GM18508 (cell line): ENCODE measurements at regions not wholly inside any gene's neighbourhood (a gene's known extent, or its start where the extent isn't known, plus 50 kb on each side); places are given as distances from the start of the nearest gene placed in this dataset.

Source experiments
- ATAC-seq: cut with Tn5 transposase; IDR thresholded peaks from one replicate; pipeline ENCODE4 v1.9.1; 2021; ENCODE audit warnings: moderate number of reproducible peaks; ENCODE audit not compliant: insufficient read depth, unreplicated experiment

DNA sequence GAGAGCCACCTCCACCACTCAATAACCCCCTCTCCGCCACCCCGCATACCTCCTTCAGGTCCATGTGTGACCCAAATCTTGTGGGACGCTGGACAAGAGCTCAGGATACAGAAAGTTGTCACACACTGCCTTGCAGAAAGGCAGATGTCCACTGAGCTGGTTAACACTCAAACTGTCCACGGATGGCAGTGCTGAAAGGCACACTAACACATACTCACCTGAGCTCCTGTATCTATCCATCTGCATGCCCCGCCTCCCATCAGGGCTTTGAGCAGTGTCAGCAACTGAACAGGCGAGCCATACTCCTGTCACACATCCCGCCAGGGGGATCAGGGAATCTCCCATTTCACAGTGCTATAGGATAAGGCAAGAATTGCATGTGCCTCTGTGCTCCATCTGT, 642.0 kb downstream of the GALC start:
- ATAC-seq: no peak

DNA sequence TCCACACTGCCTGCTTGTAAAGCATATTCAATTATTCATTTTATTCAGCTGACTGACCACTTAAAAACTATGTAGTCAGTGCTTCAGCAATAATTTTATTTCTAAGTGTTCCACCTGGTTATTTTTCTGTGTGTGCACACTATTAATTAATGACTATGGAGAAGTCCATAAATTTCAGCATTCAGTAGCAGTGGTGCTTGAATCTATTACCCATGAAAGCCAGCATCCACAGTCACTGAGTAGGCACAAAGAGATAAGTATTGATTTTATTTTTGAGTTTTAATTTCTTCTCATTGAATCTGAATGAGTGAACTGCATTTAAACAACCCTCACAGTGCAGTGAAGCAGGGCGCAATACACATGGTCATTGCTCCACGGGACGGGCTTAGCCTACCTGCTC, 643.1 kb downstream of the GALC start:
- no peak for ATAC-seq

- no peak for ATAC-seq
Measured at GRCh38 chr14:87343652-87344051, 649.3 kb downstream of the GALC start.

- no peak for ATAC-seq
Measured at GRCh38 chr14:87334997-87335685, 657.8 kb downstream of the GALC start.

DNA sequence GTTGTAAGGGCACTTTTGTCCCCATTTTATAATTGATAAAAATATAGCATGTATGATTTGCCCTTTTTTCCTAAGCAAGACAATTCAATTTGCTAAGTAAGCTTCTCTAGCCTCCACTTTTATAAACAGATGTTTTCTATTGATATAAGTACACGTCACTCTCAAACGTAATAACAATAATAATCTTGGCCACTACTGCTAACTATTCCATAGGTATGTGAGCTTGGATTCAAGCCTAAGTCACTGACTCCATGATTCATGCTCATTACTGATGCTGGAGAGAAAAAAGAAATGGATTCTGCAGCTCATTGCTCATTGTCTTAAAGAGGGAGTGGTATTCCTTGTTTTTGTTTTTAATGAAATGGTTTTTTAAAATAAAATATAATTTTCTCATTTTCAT, 661.0 kb downstream of the GALC start:
- no peak for ATAC-seq

DNA sequence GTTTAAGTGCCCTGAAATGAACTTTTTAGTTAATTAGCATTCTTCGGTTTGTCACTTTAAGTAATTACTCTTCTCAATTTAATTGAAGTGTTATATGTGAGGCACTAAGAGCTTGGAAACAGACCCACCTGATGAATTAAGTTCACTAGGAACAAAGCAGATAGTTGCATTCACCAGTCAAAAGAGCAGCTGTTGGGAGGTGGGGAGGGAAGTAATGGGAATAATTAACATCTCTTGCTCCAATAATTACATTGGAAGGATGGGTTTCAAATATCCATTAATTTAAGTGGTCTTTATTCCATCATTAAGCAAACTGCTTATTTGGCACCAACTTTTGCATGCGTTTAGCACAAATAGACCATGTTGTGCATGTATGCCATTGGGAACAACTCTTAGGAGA, 667.2 kb downstream of the GALC start:
- ATAC-seq: no peak

DNA sequence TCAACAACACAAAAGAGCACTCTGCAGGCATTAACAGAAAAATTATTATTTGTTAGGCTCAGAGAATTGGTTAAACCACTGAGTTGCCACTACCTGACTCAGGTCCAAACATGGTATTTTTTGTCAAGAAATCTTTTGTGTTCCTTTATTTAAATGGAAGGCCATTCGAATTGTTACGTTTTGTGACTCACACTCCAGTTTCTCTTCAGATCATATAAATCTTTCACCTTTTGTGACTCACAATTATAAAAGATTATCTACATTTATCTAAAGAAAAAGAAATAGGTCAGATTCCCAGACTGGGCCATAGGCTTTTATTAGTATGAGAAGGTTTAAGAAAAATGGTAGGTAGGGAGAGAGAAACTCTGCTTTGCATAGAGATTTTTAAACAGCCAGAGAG, 669.8 kb downstream of the GALC start:
- no peak for ATAC-seq

GRCh38 chr14:87321548-87321947, 671.4 kb downstream of the GALC start:
- no peak for ATAC-seq

GRCh38 chr14:87312894-87313205, 680.1 kb downstream of the GALC start:
- ATAC-seq: no peak

GRCh38 chr14:87312169-87312893, 680.7 kb downstream of the GALC start:
- no peak for ATAC-seq

- ATAC-seq: no peak
Measured at GRCh38 chr14:87309557-87309956, 683.4 kb downstream of the GALC start.

- no peak for ATAC-seq
Measured at GRCh38 chr14:87306409-87307168, 686.4 kb downstream of the GALC start.

- ATAC-seq: no peak
Measured at GRCh38 chr14:87305345-87305744, 687.6 kb downstream of the GALC start.

DNA sequence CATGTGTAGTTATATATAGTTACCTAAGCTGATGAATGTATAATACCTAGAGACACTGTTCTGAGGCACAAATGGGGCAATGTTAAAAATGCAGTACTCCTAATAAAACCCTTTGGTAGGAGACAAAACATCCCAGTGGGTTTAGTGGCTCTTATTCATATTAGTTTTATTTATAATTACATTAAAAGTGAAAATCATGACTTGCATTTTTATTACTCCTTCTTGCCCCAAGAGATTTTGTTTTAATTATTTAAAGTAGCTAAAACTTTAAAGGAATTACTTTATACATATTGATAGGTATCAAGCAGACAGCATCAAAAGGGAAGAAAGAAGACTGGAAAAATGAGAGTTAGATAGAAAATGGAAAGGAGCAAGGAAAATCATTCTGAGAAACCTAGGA, 688.6 kb downstream of the GALC start:
- ATAC-seq: no peak

DNA sequence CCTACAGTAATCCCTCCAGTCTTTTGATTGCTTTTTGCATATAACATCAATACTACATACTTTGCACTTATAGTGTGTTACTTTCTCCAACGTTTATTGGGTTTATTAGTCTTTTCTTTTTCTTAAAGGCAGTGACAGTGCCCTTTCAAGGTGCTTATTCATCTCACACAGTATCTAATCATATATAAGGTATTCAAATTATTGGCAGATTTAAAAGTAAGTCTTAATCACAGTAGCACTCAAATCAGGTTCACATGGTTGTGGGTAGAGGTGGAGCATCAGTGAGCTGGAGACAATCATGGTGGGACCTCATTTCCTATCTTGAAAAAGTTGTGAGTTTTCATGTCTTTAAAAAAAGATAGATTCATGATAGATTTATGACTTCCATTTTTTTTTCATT, 706.2 kb downstream of the GALC start:
- no peak for ATAC-seq

- ATAC-seq: no peak
Measured at GRCh38 chr14:87286191-87286590, 706.8 kb downstream of the GALC start.

DNA sequence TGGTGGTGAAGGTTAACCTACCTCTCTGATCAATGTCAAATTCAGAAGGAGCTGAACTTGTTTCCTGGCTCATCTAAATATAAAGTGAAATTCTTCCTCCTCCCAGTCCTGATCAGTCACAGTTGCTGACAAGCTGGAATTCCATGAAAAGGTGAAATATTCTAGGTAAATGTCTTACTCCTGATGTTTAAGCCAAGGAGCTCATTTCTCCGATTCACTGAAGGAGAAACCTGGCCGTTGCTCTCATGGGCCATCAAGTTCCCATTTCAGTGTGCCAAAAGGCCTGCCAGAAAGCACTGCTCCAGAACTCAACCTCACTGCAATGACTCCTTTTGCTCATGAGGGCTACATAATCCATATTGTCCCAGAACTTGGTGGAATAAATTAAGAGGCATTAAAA, 707.5 kb downstream of the GALC start:
- no peak for ATAC-seq

DNA sequence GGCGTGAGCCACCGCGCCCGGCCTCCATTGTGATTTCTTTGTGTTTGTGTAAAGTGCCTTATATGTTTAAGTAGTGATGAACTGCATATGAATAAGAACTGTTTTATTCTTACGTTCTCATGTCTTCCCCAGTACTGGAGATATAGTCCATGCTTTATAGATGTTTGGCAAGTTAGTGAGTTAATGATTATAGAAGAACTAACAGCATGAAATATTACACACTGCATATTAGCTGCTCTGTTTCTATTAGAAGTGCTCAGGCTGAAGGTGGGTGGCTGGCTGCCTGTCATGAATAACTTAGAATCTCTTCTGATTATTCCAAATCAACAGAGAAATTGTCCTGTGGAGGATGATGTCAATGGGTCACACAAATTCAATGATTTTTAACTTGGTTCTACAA, 709.4 kb downstream of the GALC start:
- ATAC-seq: no peak

- ATAC-seq: no peak
Measured at GRCh38 chr14:87282266-87282665, 710.7 kb downstream of the GALC start.

DNA sequence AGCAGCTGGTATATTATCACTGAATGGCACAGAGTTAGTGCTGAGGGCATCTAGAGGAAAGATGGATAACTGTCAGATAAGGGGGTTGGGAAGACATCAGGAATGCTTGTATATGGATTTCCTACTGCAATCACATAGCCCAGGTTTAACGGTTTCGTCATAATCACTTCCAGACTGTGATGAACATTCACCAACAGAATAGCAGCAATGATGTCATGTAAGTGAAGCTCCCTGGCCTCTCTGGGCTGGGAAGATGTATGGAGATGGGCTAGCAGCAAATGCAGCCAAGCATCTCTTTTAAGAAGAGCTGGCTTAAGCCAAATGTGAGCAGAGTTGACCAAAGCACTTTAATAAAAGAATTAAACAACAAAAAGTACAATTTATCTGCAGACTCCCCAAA, 714.6 kb downstream of the GALC start:
- ATAC-seq: no peak

GRCh38 chr14:87271331-87271730, 721.7 kb downstream of the GALC start:
- no peak for ATAC-seq

DNA sequence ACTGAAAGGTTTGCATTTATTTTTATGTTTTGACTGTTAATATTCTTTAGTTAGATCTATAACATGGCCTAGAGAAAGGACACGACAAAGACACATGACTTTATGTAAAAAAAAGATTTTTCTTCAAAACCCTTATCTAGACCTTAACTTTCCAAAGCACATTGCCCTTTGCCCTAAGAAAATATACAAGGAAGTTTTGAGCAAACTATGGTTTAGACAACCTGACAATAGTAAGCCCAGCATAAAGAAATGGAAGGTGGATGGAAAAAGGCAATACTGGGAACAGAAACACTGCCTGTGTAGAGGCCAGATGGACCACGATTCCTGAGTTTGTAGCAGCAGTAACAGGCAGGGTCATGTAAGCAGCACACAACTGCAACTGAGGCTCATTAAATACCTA, 724.0 kb downstream of the GALC start:
- no peak for ATAC-seq
